ENCODE measurements at regions not wholly inside any gene's neighbourhood (a gene's known extent, or its start where the extent isn't known, plus 50 kb on each side); places are given as distances from the start of the nearest gene placed in this dataset.

- DNase-seq: no peak
- Mint-ChIP-seq H3K9me3 (peaks cover 5% of the 10 kb centered on the region in 2 experiments; a peak in 4 of 5 replicates), H3K4me1 (peaks cover 33% of the 10 kb centered on the region in 2 experiments), H3K27me3 (ENCODE audit: low read depth) (peaks cover 2% of the 10 kb centered on the region; the same call in 1 of the 2 replicates), H3K36me3 (ENCODE audit: insufficient read depth in 1 of 3, low read depth in 3 of 3) (peaks cover 2 to 11% (median 5%) of the 10 kb centered on the region in 3 experiments; a peak in 6 of 7 replicates), H3K27ac (no peak overlapping the region), H3K4me3 (no peak overlapping the region)
- H2BK5ac ChIP-seq (ENCODE audit: insufficient read length, low read length): no peak overlapping the region
- H3K4me2 ChIP-seq (ENCODE audit: insufficient read depth, insufficient read length, low read length): no peak overlapping the region
- WGBS (ENCODE audit: extremely low coverage, insufficient read length, low lambda C conversion rate): no CpG with 5 or more reads among the region's 1 CpG
- no peak overlapping the region for H3K14ac ChIP-seq (ENCODE audit: insufficient read depth, low read length)
- H3K4ac ChIP-seq (ENCODE audit: low read depth, low read length): no peak overlapping the region
- H3K4me1 ChIP-seq (ENCODE audit: insufficient read depth, low read length): no peaks in the 10 kb centered on the region; the same call in 1 of the 2 replicates
- H4K91ac ChIP-seq (ENCODE audit: insufficient read length, low read depth, low read length): no peak overlapping the region
- no peak overlapping the region for H3K56ac ChIP-seq (ENCODE audit: insufficient read length, low read depth, low read length)
- H3K9me3 ChIP-seq (ENCODE audit: control insufficient read depth, low read depth, low read length): no peaks in the 10 kb centered on the region
- H2BK12ac ChIP-seq (ENCODE audit: insufficient read length, low read depth, low read length): no peak overlapping the region
- TF ChIP-seq CTCF (conservative IDR thresholded peaks at IDR 0.05): no peak
- no peaks in the 10 kb centered on the region for H3K23me2 ChIP-seq (ENCODE audit: insufficient read length, low read depth, low read length, poor library complexity, severe bottlenecking)
- no peak overlapping the region for H2AK5ac ChIP-seq (ENCODE audit: insufficient read length, low read length)
- H3K23ac ChIP-seq (ENCODE audit: insufficient read length, low read depth, low read length): no peak overlapping the region
- no peak overlapping the region for H3T11ph ChIP-seq (ENCODE audit: low read length)
- H2BK15ac ChIP-seq (ENCODE audit: low read depth, low read length): no peak overlapping the region
- H4K8ac ChIP-seq (replicated peaks; ENCODE audit: insufficient read length, low read depth, low read length): no peak overlapping the region
- no peak overlapping the region for H2BK120ac ChIP-seq (ENCODE audit: low read depth, low read length, poor library complexity, severe bottlenecking)
- no peaks in the 10 kb centered on the region for H3K79me1 ChIP-seq (ENCODE audit: insufficient read depth, low read depth, low read length, poor library complexity, severe bottlenecking)
- no peak overlapping the region for H3K27ac ChIP-seq (ENCODE audit: insufficient read length, low read depth, low read length)
- no peak overlapping the region for H2AFZ ChIP-seq (ENCODE audit: low read length)
- no peaks in the 10 kb centered on the region for H4K20me1 ChIP-seq (ENCODE audit: control insufficient read depth, insufficient read depth, insufficient read length)
- H2BK20ac ChIP-seq (ENCODE audit: low read depth, low read length, poor library complexity, severe bottlenecking): no peak overlapping the region
- no peak overlapping the region for H4K5ac ChIP-seq (ENCODE audit: insufficient read length, low read depth, low read length)
- H3K18ac ChIP-seq (ENCODE audit: insufficient read length, low read depth, low read length): no peak overlapping the region
- H3K79me2 ChIP-seq (ENCODE audit: insufficient read depth, low read length): no peaks in the 10 kb centered on the region
- H3K9ac ChIP-seq (ENCODE audit: extremely low read depth, insufficient read length, low read length): no peak overlapping the region
- no peaks in the 10 kb centered on the region for H3K27me3 ChIP-seq (ENCODE audit: insufficient read depth, low read length)
Measured at GRCh38 chr6:44775121-44775520, 387.6 kb downstream of the CDC5L start.

Data from H9 (cell line).